SK-N-MC (cell line): ENCODE measurements at regions not wholly inside any gene's neighbourhood (a gene's known extent, or its start where the extent isn't known, plus 50 kb on each side); places are given as distances from the start of the nearest gene placed in this dataset.

Experiments
- EZH2 ChIP-seq: fragments of 200-600 bp; sonication (generic); IDR thresholded peaks from one replicate; pipeline ENCODE4 v1.6.1; 2017; ENCODE audit warnings: antibody characterized with exemption
- POLR2AphosphoS5 ChIP-seq: IDR thresholded peaks from 2 replicates; pipeline ENCODE4 v1.6.1; 2012; ENCODE audit warnings: mild to moderate bottlenecking, low read depth, low read length, borderline replicate concordance

DNA sequence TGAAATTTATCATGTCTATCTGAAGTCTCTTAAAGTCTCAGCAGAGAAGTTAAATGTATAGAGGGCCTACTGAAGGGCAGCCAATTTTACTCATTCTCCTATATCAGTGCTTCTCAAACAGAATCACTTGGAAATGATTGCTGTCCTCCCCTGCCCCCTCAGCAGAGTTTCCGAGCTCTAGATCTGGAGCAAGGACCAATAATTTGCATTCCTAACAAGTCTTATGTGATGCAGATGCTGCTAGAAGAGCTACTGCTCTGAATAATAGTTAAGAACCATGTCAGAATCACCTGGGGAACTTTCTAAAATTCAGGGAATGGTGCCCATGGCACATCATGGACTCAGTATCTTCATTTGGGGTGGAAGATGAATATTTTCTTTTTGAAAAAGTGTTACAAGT, 105.6 kb upstream of the EPHA4 start:
- no peak for TF ChIP-seq POLR2AphosphoS5
- TF ChIP-seq EZH2 = no peak
